Peyer's patch (tissue), 4 donors: ENCODE measurements at regions not wholly inside any gene's neighbourhood (a gene's known extent, or its start where the extent isn't known, plus 50 kb on each side); places are given as distances from the start of the nearest gene placed in this dataset.

Source experiments
- CTCF ChIP-seq, 6 experiments: fragments of 450-650 bp in 4 of 6; fragments of 200-600 bp in 2 of 6; sonication (generic) in 1 of 6; IDR thresholded peaks; one replicate each; pipeline ENCODE4 v1.5.1; 2017 to 2019; ENCODE audit warnings: antibody characterized with exemption in 6 of 6, mild to moderate bottlenecking in 3 of 6, moderate library complexity in 1 of 6
- POLR2A ChIP-seq, 2 donors: fragments of 450-650 bp; IDR thresholded peaks; one replicate each; pipeline ENCODE4 v1.5.1; 2017; ENCODE audit warnings: antibody characterized with exemption in 2 of 2, mild to moderate bottlenecking in 2 of 2, moderate library complexity in 2 of 2

GRCh38 chr16:51532551-51532950, 381.5 kb upstream of the SALL1 start:
- TF ChIP-seq CTCF (IDR thresholded peaks at IDR 0.05) = no peak
- no peak for TF ChIP-seq POLR2A (IDR thresholded peaks at IDR 0.05)
